BE2C (cell line): ENCODE measurements at regions not wholly inside any gene's neighbourhood (a gene's known extent, or its start where the extent isn't known, plus 50 kb on each side); places are given as distances from the start of the nearest gene placed in this dataset.

Experiments
- DNase-seq: peaks from one replicate; pipeline ENCODE4 v3.0.0-alpha.2; 2020
- H3K27me3 ChIP-seq: fragments of 250-450 bp; sonication (Bioruptor Pico); 2 replicates; pipeline ENCODE4 v1.5.1; 2020; ENCODE audit warnings: mild to moderate bottlenecking
- H3K36me3 ChIP-seq: fragments of 250-450 bp; sonication (Bioruptor Pico); 2 replicates; pipeline ENCODE4 v1.5.1; 2020; ENCODE audit warnings: mild to moderate bottlenecking
- H3K4me1 ChIP-seq: fragments of 250-450 bp; sonication (Bioruptor Pico); 2 replicates; pipeline ENCODE4 v1.5.1; 2020
- H3K4me3 ChIP-seq: 2 replicates; pipeline ENCODE4 v1.5.1; 2011; ENCODE audit warnings: low read depth, low read length
- H3K9me3 ChIP-seq: fragments of 250-450 bp; sonication (Bioruptor Pico); 2 replicates; pipeline ENCODE4 v1.5.1; 2020
- TF ChIP-seq, protein P1 (sequence below): IDR thresholded peaks from 2 replicates; pipeline ENCODE4 v1.5.1; 2012; ENCODE audit warnings: mild to moderate bottlenecking, low read depth, low read length

DNA sequence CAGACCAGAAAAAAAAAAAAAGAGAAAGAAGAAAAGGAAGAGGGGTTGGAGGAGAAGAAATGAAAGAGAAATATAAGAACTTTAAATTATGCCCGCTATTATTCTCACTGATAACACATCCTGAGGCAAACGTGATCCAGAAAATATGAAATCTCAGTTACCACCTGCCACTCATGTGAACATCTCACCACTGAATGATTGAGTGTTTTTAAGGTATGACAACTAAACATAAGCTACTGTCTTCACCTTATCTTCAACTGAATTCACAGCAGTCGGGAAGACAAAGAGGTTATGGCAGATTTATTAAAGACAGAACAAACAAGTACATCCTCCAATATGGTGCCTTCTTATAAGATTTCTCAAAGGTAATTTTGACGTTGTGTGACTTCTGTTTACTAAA lies 327.9 kb downstream of the TMEM161B start:
- Histone ChIP-seq H3K4me1 (no peaks in the 10 kb centered on the region), H3K36me3 (no peaks in the 10 kb centered on the region), H3K9me3 (no peaks in the 10 kb centered on the region), H3K27me3 (no peaks in the 10 kb centered on the region), H3K4me3 (no peak overlapping the region)
- no peak for DNase-seq
- TF ChIP-seq, protein P1, sequence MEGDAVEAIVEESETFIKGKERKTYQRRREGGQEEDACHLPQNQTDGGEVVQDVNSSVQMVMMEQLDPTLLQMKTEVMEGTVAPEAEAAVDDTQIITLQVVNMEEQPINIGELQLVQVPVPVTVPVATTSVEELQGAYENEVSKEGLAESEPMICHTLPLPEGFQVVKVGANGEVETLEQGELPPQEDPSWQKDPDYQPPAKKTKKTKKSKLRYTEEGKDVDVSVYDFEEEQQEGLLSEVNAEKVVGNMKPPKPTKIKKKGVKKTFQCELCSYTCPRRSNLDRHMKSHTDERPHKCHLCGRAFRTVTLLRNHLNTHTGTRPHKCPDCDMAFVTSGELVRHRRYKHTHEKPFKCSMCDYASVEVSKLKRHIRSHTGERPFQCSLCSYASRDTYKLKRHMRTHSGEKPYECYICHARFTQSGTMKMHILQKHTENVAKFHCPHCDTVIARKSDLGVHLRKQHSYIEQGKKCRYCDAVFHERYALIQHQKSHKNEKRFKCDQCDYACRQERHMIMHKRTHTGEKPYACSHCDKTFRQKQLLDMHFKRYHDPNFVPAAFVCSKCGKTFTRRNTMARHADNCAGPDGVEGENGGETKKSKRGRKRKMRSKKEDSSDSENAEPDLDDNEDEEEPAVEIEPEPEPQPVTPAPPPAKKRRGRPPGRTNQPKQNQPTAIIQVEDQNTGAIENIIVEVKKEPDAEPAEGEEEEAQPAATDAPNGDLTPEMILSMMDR = no peak

DNA sequence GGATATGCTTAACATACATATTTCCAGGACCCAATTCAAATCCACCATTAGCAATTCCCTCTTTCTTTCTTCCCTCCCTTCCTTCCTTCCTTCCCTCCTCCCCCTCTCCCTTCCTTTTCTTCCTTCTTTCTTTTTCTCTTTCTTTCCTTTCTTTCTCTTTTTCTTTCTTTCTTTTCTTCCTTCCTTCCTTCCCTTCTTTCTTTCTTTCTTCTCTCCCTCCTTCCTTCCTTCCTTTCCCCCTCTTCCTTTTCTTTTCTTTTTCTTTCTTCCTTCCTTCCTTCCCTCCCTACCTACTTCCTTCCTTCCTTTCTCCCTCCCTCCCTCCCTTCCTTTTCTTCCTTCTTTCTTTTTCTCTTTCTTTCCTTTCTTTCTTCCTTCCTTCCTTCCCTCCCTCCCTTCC lies 332.0 kb downstream of the TMEM161B start:
- Histone ChIP-seq H3K36me3 (no peaks in the 10 kb centered on the region), H3K27me3 (no peaks in the 10 kb centered on the region), H3K9me3 (no peaks in the 10 kb centered on the region), H3K4me3 (no peak overlapping the region), H3K4me1 (no peaks in the 10 kb centered on the region)
- no peak for DNase-seq
- TF ChIP-seq, protein P1 = no peak

DNA sequence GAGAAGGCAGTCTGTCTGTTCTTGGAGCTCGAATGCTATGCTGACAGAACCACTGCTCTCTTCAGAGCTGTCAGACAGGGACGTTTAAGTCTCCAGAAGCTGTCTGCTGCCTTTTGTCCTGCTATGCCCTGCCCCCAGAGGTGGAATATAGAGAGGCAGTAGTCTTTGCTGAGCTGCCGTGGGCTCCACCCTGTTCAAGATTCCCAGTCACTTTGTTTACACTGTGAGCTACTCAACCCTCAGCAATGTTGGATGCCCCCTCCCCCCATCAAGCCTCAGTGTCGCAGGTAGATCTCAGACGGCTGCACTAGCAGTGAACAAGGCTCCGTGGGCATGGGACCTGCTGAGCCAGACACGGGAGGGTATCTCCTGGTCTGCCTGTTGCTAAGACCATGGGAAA lies 344.2 kb downstream of the TMEM161B start:
- Histone ChIP-seq H3K36me3 (no peaks in the 10 kb centered on the region), H3K4me3 (no peak overlapping the region), H3K4me1 (no peaks in the 10 kb centered on the region), H3K27me3 (no peaks in the 10 kb centered on the region), H3K9me3 (no peaks in the 10 kb centered on the region)
- DNase-seq = no peak
- TF ChIP-seq, protein P1 = no peak

DNA sequence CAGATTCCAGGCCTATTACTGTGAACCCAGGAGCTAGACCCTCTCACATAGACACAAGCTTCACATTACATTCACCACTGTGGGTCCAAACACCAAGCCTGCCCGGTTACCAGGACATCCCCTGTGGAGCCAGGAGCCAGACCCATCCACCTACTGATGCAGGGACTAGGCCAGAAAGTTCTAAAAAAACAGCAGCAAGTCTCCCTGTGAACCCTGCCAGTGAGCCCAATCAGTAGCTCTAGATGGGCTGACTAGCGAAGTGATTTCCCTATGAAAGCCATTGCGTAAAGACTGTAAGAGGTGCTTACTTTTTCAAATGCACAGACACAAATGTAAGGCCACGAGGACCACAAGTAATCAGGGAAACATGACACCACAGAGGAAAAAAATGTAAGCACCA lies 352.3 kb downstream of the TMEM161B start:
- Histone ChIP-seq H3K4me3 (no peak overlapping the region), H3K4me1 (no peaks in the 10 kb centered on the region), H3K9me3 (no peaks in the 10 kb centered on the region), H3K36me3 (no peaks in the 10 kb centered on the region), H3K27me3 (no peaks in the 10 kb centered on the region)
- TF ChIP-seq, protein P1 = no peak
- no peak for DNase-seq

DNA sequence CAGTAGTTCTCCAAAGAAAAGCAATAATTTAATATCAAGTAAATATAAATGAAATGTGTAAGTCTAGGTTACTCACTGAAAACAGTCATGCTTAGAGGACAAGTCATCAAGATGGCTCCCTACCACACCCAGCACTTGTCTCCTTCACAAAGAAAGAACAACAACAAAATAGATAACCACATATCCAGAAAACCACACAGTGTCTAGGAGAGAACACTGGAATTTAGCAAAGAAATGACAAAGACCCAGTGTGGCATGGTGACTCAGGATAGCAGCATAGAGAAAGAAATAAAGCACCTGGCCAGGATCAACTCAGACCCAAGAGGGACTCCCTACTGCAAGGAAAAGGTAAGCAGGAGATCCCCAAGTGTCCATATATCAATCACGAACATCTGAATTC lies 356.2 kb downstream of the TMEM161B start:
- DNase-seq = no peak
- no peaks in the 10 kb centered on the region for H3K27me3 ChIP-seq
- TF ChIP-seq, protein P1 = no peak

DNA sequence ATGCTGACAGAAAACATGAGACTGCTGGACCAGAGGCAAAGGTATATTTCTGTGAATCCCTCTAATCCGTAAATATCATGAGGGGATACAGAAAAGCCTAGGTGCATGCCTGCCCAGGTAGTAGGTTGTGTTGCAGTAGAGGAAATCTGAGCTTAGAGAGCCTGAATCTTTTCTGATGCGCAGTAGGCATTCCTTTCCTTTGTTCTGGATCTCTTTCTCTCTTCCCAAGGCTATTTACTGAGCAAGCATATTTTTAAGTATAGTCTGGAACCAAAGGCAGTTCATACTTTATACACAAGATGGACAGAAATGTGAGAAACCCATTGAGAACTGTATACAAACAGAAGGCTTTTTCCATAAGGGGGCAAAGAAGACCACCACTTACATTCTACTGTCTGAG lies 359.3 kb downstream of the TMEM161B start:
- Histone ChIP-seq H3K4me1 (no peaks in the 10 kb centered on the region), H3K27me3 (no peaks in the 10 kb centered on the region), H3K9me3 (no peaks in the 10 kb centered on the region), H3K4me3 (no peak overlapping the region), H3K36me3 (no peaks in the 10 kb centered on the region)
- DNase-seq = no peak
- TF ChIP-seq, protein P1 = no peak

More for the DNA sequence above, 356.2 kb downstream of the TMEM161B start:
- Histone ChIP-seq H3K9me3 (no peaks in the 10 kb centered on the region), H3K4me1 (no peaks in the 10 kb centered on the region), H3K4me3 (no peak overlapping the region), H3K36me3 (no peaks in the 10 kb centered on the region)
